Right lobe of liver (tissue), 6 donors: ENCODE measurements at regions not wholly inside any gene's neighbourhood (a gene's known extent, or its start where the extent isn't known, plus 50 kb on each side); places are given as distances from the start of the nearest gene placed in this dataset.

ENCODE experiments used
- ATAC-seq, 4 donors: fragments of 200-7000 bp; cut with Tn5 transposase; one replicate each; pipeline ENCODE4 v1.9.1; 2020; ENCODE audit warnings: mild to moderate bottlenecking in 4 of 4, moderate library complexity in 4 of 4
- DNase-seq, 3 donors: peaks; one replicate each; pipeline ENCODE4 v3.0.0-alpha.2; 2020
- H3K27ac ChIP-seq, 3 donors: fragments of 200-600 bp; one replicate each; pipeline ENCODE4 v1.8.0; 2022
- H3K27me3 ChIP-seq, 2 donors: fragments of 200-600 bp; one replicate each; pipeline ENCODE4 v1.8.0; 2022
- H3K36me3 ChIP-seq, 4 donors: fragments of 200-600 bp; sonication (generic) in 1 of 4; one replicate each; pipeline versions ENCODE4 v1.5.1 to v1.8.0; 2017 to 2022; ENCODE audit warnings: control low read depth in 1 of 4
- H3K4me1 ChIP-seq, 4 donors: fragments of 200-600 bp; sonication (generic) in 1 of 4; one replicate each; pipeline versions ENCODE4 v1.5.1 to v1.8.0; 2017 to 2022; ENCODE audit warnings: control low read depth in 1 of 4
- H3K4me3 ChIP-seq, 3 donors: fragments of 200-600 bp; one replicate each; pipeline ENCODE4 v1.8.0; 2022
- H3K9me3 ChIP-seq, 4 donors: fragments of 200-600 bp; sonication (generic) in 1 of 4; one replicate each; pipeline versions ENCODE4 v1.5.1 to v1.8.0; 2017 to 2022; ENCODE audit warnings: control low read depth in 1 of 4
- POLR2A ChIP-seq: fragments of 450-650 bp; IDR thresholded peaks from one replicate; pipeline ENCODE4 v1.6.1; 2017; ENCODE audit warnings: antibody characterized with exemption, mild to moderate bottlenecking
- WGBS: methylation state at CpG from one replicate; pipeline ENCODE4 v1.1.6; 2018; ENCODE audit warnings: low coverage, low lambda C conversion rate; ENCODE audit not compliant: insufficient coverage; ENCODE audit errors: missing lambda C conversion rate; 5-methylcytosine and 5-hydroxymethylcytosine counted together
- intact Hi-C, 2 donors: fragments of 100-400 bp; cut with DNase I; formaldehyde crosslinking; loops; one replicate each; pipeline versions ENCODE4 v1.11.2 to v1.14.1; 2022
- TF ChIP-seq, protein P1 (sequence below), 4 donors: fragments of 200-600 bp in 3 of 4; fragments of 450-650 bp in 1 of 4; IDR thresholded peaks; one replicate each; pipeline versions ENCODE4 v1.5.1 to v1.8.0; 2016 to 2022; ENCODE audit warnings: antibody characterized with exemption in 4 of 4, mild to moderate bottlenecking in 2 of 4
- donor health status: DM: no; HTN: yes; CAD: no.
- donor health status: DM: no; HTN: no; CAD: no.
- donor health status: DM: no; HTN: no; CAD: no.
- donor health status: DM: no; HTN: yes; CAD: no.
- donor health status: DM: no; HTN: yes; CAD: no.

DNA sequence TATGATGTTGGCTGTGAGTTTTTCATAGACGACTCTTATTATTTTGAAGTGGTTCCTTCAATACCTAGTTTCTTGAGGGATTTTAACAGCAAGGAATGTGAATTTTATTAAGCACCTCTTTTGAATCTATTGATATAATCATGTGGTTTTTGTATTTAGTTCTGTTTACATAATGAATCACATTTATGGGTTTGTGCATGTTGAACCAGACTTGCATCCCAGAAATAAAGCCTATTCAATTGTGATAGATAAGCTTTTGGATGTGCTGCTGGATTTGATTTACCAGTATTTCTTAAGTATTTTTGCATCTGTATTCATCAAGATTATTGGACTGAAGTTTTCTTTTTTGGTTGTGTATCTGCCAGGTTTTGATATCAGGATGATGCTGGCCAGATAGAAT is 131.6 kb upstream of the SCN7A start:
- Histone ChIP-seq H3K4me1 (no peaks in the 10 kb centered on the region), H3K27me3 (no peaks in the 10 kb centered on the region), H3K4me3 (no peak overlapping the region), H3K36me3 (no peaks in the 10 kb centered on the region), H3K27ac (no peak overlapping the region), H3K9me3 (no peaks in the 10 kb centered on the region)
- ATAC-seq (no peak), DNase-seq (no peak)
- intact Hi-C loops, result no loop called here
- 62% methylated on average over 1 of the region's 1 CpG for WGBS
- TF ChIP-seq, protein P1, sequence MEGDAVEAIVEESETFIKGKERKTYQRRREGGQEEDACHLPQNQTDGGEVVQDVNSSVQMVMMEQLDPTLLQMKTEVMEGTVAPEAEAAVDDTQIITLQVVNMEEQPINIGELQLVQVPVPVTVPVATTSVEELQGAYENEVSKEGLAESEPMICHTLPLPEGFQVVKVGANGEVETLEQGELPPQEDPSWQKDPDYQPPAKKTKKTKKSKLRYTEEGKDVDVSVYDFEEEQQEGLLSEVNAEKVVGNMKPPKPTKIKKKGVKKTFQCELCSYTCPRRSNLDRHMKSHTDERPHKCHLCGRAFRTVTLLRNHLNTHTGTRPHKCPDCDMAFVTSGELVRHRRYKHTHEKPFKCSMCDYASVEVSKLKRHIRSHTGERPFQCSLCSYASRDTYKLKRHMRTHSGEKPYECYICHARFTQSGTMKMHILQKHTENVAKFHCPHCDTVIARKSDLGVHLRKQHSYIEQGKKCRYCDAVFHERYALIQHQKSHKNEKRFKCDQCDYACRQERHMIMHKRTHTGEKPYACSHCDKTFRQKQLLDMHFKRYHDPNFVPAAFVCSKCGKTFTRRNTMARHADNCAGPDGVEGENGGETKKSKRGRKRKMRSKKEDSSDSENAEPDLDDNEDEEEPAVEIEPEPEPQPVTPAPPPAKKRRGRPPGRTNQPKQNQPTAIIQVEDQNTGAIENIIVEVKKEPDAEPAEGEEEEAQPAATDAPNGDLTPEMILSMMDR (IDR thresholded peaks at IDR 0.05), result no peak
- TF ChIP-seq POLR2A, result no peak

DNA sequence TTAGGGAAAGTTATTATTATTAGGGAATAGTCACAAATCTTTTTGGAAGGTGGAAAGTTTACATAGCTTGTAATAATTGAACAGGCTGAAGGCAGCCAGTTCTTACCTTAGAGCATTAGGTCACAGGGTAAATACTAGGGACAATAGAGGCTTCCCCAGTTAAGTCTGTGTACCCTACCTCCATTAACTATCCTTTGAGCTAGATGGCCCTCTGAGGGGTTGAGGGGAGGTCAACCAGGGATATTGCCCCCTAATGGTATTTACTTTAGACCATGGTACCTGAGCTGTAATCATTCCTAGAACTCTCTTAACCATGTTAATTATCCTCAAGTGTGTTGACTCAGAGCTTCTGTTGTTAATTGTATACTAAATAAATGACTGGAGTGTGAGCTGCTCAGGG is 120.5 kb upstream of the SCN7A start:
- H3K9me3 ChIP-seq, result no peaks in the 10 kb centered on the region
- DNase-seq (no peak), ATAC-seq (no peak)
- no peaks in the 10 kb centered on the region for H3K36me3 ChIP-seq
- peaks cover 0 to 4% of the 10 kb centered on the region in 2 donors for H3K27me3 ChIP-seq
- H3K4me3 ChIP-seq, result no peak overlapping the region
- H3K4me1 ChIP-seq, result no peaks in the 10 kb centered on the region
- H3K27ac ChIP-seq, result no peak overlapping the region
- intact Hi-C loops, result no loop called here
- TF ChIP-seq, protein P1 (IDR thresholded peaks at IDR 0.05), result no peak
- no peak for TF ChIP-seq POLR2A

DNA sequence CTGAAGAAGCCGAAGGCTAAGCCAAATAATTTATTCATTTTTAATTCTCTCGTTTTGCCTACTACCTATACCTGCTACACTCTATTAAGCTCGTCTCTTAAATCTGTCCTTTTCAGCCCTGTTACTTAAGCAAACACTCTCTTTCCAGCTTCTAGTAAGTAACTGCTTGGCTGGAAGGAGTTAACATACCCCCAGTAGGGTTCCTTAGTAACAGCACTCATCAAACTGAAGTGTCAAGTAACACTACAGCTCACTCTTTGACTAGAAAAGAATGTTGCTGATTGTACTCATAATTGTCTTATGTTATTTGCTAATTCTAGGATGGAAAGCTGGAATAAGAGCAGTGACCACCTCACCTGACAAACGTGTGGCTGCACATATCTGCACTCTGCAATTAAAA is 120.0 kb upstream of the SCN7A start:
- DNase-seq, result no peak
- no peaks in the 10 kb centered on the region for H3K4me1 ChIP-seq
- no peak for TF ChIP-seq POLR2A
- ATAC-seq, result no peak
- 21% methylated on average over 4 of the region's 4 CpGs for WGBS
- no peaks in the 10 kb centered on the region for H3K36me3 ChIP-seq
- no peaks in the 10 kb centered on the region for H3K9me3 ChIP-seq
- H3K27ac ChIP-seq, result no peak overlapping the region
- intact Hi-C loops, result no loop called here
- H3K4me3 ChIP-seq, result no peak overlapping the region
- H3K27me3 ChIP-seq, result peaks cover 0 to 4% of the 10 kb centered on the region in 2 donors

DNA sequence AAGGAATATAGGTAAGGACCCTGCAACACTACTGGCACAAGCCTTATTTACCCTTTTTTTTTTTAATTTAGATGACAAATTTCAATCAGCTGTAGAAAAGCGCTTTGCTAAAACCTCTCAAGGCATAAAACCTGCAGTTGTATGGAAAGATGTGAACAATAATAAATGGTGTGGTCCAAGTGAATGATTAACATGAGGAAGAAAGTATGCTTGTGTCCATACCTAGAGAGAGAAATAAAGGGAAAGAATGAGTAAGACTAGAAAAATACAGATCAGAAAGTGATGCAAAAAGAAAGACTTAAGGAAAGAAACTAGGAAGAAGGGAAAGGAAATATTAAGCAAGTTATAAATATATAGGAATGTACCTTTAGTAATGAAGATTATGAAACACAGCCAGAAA is 119.2 kb upstream of the SCN7A start:
- peaks cover 0 to 4% of the 10 kb centered on the region in 2 donors for H3K27me3 ChIP-seq
- no peak overlapping the region for H3K27ac ChIP-seq
- no peaks in the 10 kb centered on the region for H3K9me3 ChIP-seq
- intact Hi-C loops, result no loop called here
- H3K4me3 ChIP-seq, result no peak overlapping the region
- WGBS, result 72% methylated on average over 1 of the region's 1 CpG
- DNase-seq, result no peak
- no peak for ATAC-seq
- H3K36me3 ChIP-seq, result no peaks in the 10 kb centered on the region
- no peaks in the 10 kb centered on the region for H3K4me1 ChIP-seq
- TF ChIP-seq POLR2A, result no peak
- TF ChIP-seq, protein P1 (IDR thresholded peaks at IDR 0.05), result no peak

DNA sequence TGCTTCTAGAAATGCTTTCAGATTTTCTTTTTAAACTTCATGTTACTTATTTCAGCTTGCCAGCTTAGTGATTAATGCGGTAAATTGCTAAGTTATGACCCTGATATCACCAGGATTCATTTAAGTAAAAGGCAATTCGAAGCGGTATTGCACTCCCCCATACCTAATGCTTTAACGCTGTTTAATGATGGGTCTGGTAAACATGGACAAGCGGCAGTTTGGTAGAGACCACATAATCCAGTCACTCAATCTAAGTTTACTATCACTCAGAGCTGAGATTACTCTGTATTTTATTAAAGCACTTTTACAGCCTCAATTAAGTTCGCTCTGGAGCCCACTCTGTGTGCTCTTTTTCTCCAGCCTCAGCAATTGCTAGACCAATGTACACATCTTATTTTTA is 118.2 kb upstream of the SCN7A start:
- Histone ChIP-seq H3K36me3 (no peaks in the 10 kb centered on the region), H3K27ac (no peak overlapping the region), H3K27me3 (peaks cover 0 to 4% of the 10 kb centered on the region in 2 donors), H3K4me3 (no peak overlapping the region), H3K4me1 (no peaks in the 10 kb centered on the region), H3K9me3 (no peaks in the 10 kb centered on the region)
- intact Hi-C loops, result no loop called here
- DNase-seq, result no peak
- ATAC-seq, result no peak
- WGBS, result 60% methylated on average over 6 of the region's 6 CpGs
- no peak for TF ChIP-seq POLR2A
- TF ChIP-seq, protein P1 (IDR thresholded peaks at IDR 0.05), result no peak
